Liver (tissue), 8 donors: ENCODE measurements at regions not wholly inside any gene's neighbourhood (a gene's known extent, or its start where the extent isn't known, plus 50 kb on each side); places are given as distances from the start of the nearest gene placed in this dataset.

ENCODE experiments used
- DNase-seq: peaks from one replicate; pipeline ENCODE4 v3.0.0-alpha.2; 2017; ENCODE audit warnings: low spot score
- H3K27ac ChIP-seq, 2 donors: one replicate each; pipeline ENCODE4 v1.7.0; 2013; ENCODE audit warnings: inconsistent platforms in 2 of 2, low read length in 2 of 2, control low read depth in 1 of 2, low read depth in 1 of 2, mild to moderate bottlenecking in 1 of 2
- H3K27me3 ChIP-seq, 4 donors: one replicate each; pipeline versions ENCODE4 v1.6.1 to v1.7.0; 2013; ENCODE audit warnings: low read length in 3 of 4, inconsistent platforms in 1 of 4, mild to moderate bottlenecking in 1 of 4, moderate library complexity in 1 of 4; ENCODE audit not compliant: control insufficient read depth in 4 of 4, insufficient read depth in 4 of 4
- H3K36me3 ChIP-seq, 4 donors: one replicate each; pipeline versions ENCODE4 v1.6.1 to v1.7.0; 2013; ENCODE audit warnings: low read length in 3 of 4, mild to moderate bottlenecking in 3 of 4, low read depth in 1 of 4, moderate library complexity in 1 of 4; ENCODE audit not compliant: control insufficient read depth in 4 of 4, insufficient read depth in 3 of 4
- H3K4me1 ChIP-seq, 4 donors: one replicate each; pipeline versions ENCODE4 v1.6.1 to v1.7.0; 2013; ENCODE audit warnings: low read length in 3 of 4, mild to moderate bottlenecking in 3 of 4, moderate library complexity in 1 of 4; ENCODE audit not compliant: control insufficient read depth in 4 of 4, insufficient read depth in 4 of 4
- H3K4me3 ChIP-seq, 3 donors: one replicate each; pipeline versions ENCODE4 v1.6.1 to v1.7.0; 2013; ENCODE audit warnings: low read length in 3 of 3, control low read depth in 1 of 3, low read depth in 1 of 3, mild to moderate bottlenecking in 1 of 3
- H3K9ac ChIP-seq, 2 donors: one replicate each; pipeline ENCODE4 v1.7.0; 2013; ENCODE audit warnings: low read length in 2 of 2, mild to moderate bottlenecking in 2 of 2, moderate library complexity in 2 of 2, control low read depth in 1 of 2, low read depth in 1 of 2
- H3K9me3 ChIP-seq, 4 donors: one replicate each; pipeline versions ENCODE4 v1.6.1 to v1.7.0; 2013; ENCODE audit warnings: low read length in 3 of 4; ENCODE audit not compliant: control insufficient read depth in 4 of 4
- CTCF ChIP-seq: fragments of 150-350 bp; IDR thresholded peaks from 2 replicates; pipeline ENCODE4 v1.5.1; 2017; ENCODE audit warnings: improper control_type of control experiment, low read depth, low read length; ENCODE audit not compliant: missing input control
- EGR1 ChIP-seq, 2 donors: IDR thresholded peaks; 2 replicates each; pipeline ENCODE4 v1.6.1; 2016 to 2018; ENCODE audit warnings: antibody characterized with exemption in 2 of 2, low read depth in 2 of 2
- FOXA1 ChIP-seq: IDR thresholded peaks from 2 replicates; pipeline ENCODE4 v1.6.1; 2016; ENCODE audit warnings: antibody characterized with exemption
- FOXA2 ChIP-seq: IDR thresholded peaks from 2 replicates; pipeline ENCODE4 v1.6.1; 2016; ENCODE audit warnings: antibody characterized with exemption
- GABPA ChIP-seq, 2 donors: IDR thresholded peaks in 1 of 2; conservative IDR thresholded peaks in 1 of 2; 2 replicates each; pipeline ENCODE4 v1.6.1; 2016; ENCODE audit warnings: antibody characterized with exemption in 2 of 2, mild to moderate bottlenecking in 1 of 2, moderate library complexity in 1 of 2
- HNF4A ChIP-seq, 2 donors: conservative IDR thresholded peaks; 2 replicates each; pipeline ENCODE4 v1.6.1; 2016; ENCODE audit warnings: antibody characterized with exemption in 2 of 2, mild to moderate bottlenecking in 2 of 2
- HNF4G ChIP-seq: IDR thresholded peaks from 2 replicates; pipeline ENCODE4 v1.6.1; 2016; ENCODE audit warnings: antibody characterized with exemption
- JUND ChIP-seq, 2 donors: IDR thresholded peaks; 2 replicates each; pipeline ENCODE4 v1.6.1; 2016; ENCODE audit warnings: antibody characterized with exemption in 2 of 2
- NR2F2 ChIP-seq: IDR thresholded peaks from 2 replicates; pipeline ENCODE4 v1.6.1; 2016; ENCODE audit warnings: antibody characterized with exemption
- RAD21 ChIP-seq, 2 donors: IDR thresholded peaks; 2 replicates each; pipeline ENCODE4 v1.6.1; 2016; ENCODE audit warnings: antibody characterized with exemption in 2 of 2, mild to moderate bottlenecking in 2 of 2
- RXRA ChIP-seq, 2 donors: IDR thresholded peaks; 2 replicates each; pipeline ENCODE4 v1.6.1; 2017 to 2018; ENCODE audit warnings: antibody characterized with exemption in 2 of 2, mild to moderate bottlenecking in 1 of 2
- SP1 ChIP-seq: IDR thresholded peaks from 2 replicates; pipeline ENCODE4 v1.6.1; 2018; ENCODE audit warnings: antibody characterized with exemption, mild to moderate bottlenecking
- TAF1 ChIP-seq: conservative IDR thresholded peaks from 2 replicates; pipeline ENCODE4 v1.6.1; 2016; ENCODE audit warnings: antibody characterized with exemption, mild to moderate bottlenecking
- YY1 ChIP-seq: IDR thresholded peaks from 2 replicates; pipeline ENCODE4 v1.6.1; 2016; ENCODE audit warnings: antibody characterized with exemption, mild to moderate bottlenecking
- WGBS: extraction: QIAGEN DNeasy Blood & Tissue Kit; methylation state at CpG from one replicate; pipeline ENCODE4 v1.1.7; 2013; 5-methylcytosine and 5-hydroxymethylcytosine counted together
- TF ChIP-seq, protein P1 (sequence below): IDR thresholded peaks from 2 replicates; pipeline ENCODE4 v1.6.1; 2016; ENCODE audit warnings: antibody characterized with exemption, mild to moderate bottlenecking
- TF ChIP-seq, protein P2 (sequence below): IDR thresholded peaks from 2 replicates; pipeline ENCODE4 v1.6.1; 2016; ENCODE audit warnings: antibody characterized with exemption
- TF ChIP-seq, protein P3 (sequence below): IDR thresholded peaks from 2 replicates; pipeline ENCODE4 v1.6.1; 2016; ENCODE audit warnings: antibody characterized with exemption
- TF ChIP-seq, protein P4 (sequence below): IDR thresholded peaks from 2 replicates; pipeline ENCODE4 v1.6.1; 2016; ENCODE audit warnings: antibody characterized with exemption
- donor health status: healthy.
- donor health status: healthy.
- donor health status: healthy.
- donor health status: healthy.
- donor health status: healthy.

GRCh38 chr11:33531743-33532181, 168.9 kb downstream of the C11orf91 start (continued):
- TF ChIP-seq RXRA (IDR thresholded peaks at IDR 0.05) (no peak), YY1 (no peak), FOXA2 (no peak)

DNA sequence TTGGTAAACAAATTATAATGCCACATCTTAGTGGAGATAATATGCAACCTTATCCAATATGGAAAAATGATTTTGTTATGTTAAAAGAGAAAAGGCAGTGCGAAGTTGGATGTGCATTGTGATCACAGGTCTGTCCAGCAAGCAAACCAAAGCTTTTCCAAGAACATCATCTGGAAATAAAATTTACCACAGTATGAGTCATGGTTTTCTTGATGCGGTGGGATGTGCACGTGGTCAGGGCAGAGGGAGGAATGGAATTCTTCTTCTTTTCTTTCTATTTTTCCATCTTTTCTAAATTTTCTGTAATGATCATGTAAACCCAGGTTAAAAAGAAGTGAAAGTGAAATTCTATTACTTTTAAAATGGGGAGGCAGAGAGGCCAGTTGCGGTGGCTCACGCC, 169.8 kb downstream of the C11orf91 start:
- no peaks in the 10 kb centered on the region for H3K4me1 ChIP-seq
- no peak for DNase-seq
- no peak overlapping the region for H3K27ac ChIP-seq
- H3K9ac ChIP-seq = no peak overlapping the region
- no peak for TF ChIP-seq JUND (IDR thresholded peaks at IDR 0.05)
- no peak for TF ChIP-seq HNF4A (conservative IDR thresholded peaks at IDR 0.05)
- TF ChIP-seq, protein P1, sequence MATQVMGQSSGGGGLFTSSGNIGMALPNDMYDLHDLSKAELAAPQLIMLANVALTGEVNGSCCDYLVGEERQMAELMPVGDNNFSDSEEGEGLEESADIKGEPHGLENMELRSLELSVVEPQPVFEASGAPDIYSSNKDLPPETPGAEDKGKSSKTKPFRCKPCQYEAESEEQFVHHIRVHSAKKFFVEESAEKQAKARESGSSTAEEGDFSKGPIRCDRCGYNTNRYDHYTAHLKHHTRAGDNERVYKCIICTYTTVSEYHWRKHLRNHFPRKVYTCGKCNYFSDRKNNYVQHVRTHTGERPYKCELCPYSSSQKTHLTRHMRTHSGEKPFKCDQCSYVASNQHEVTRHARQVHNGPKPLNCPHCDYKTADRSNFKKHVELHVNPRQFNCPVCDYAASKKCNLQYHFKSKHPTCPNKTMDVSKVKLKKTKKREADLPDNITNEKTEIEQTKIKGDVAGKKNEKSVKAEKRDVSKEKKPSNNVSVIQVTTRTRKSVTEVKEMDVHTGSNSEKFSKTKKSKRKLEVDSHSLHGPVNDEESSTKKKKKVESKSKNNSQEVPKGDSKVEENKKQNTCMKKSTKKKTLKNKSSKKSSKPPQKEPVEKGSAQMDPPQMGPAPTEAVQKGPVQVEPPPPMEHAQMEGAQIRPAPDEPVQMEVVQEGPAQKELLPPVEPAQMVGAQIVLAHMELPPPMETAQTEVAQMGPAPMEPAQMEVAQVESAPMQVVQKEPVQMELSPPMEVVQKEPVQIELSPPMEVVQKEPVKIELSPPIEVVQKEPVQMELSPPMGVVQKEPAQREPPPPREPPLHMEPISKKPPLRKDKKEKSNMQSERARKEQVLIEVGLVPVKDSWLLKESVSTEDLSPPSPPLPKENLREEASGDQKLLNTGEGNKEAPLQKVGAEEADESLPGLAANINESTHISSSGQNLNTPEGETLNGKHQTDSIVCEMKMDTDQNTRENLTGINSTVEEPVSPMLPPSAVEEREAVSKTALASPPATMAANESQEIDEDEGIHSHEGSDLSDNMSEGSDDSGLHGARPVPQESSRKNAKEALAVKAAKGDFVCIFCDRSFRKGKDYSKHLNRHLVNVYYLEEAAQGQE = no peak
- no peak for TF ChIP-seq RXRA (IDR thresholded peaks at IDR 0.05)
- TF ChIP-seq, protein P2, sequence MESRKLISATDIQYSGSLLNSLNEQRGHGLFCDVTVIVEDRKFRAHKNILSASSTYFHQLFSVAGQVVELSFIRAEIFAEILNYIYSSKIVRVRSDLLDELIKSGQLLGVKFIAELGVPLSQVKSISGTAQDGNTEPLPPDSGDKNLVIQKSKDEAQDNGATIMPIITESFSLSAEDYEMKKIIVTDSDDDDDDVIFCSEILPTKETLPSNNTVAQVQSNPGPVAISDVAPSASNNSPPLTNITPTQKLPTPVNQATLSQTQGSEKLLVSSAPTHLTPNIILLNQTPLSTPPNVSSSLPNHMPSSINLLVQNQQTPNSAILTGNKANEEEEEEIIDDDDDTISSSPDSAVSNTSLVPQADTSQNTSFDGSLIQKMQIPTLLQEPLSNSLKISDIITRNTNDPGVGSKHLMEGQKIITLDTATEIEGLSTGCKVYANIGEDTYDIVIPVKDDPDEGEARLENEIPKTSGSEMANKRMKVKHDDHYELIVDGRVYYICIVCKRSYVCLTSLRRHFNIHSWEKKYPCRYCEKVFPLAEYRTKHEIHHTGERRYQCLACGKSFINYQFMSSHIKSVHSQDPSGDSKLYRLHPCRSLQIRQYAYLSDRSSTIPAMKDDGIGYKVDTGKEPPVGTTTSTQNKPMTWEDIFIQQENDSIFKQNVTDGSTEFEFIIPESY = no peak
- no peak for TF ChIP-seq EGR1 (IDR thresholded peaks at IDR 0.05; ENCODE audit: low read depth in 2 of 2)
- TF ChIP-seq RAD21 (IDR thresholded peaks at IDR 0.05) = no peak
- TF ChIP-seq GABPA (IDR thresholded peaks at IDR 0.05 in 1 of 2, conservative IDR thresholded peaks at IDR 0.05 in 1 of 2) = no peak
- TF ChIP-seq SP1 = no peak
- TF ChIP-seq TAF1 = no peak
- TF ChIP-seq NR2F2 = no peak
- no peak for TF ChIP-seq FOXA2
- TF ChIP-seq, protein P3, sequence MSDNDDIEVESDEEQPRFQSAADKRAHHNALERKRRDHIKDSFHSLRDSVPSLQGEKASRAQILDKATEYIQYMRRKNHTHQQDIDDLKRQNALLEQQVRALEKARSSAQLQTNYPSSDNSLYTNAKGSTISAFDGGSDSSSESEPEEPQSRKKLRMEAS = no peak
- no peak for TF ChIP-seq CTCF
- no peak for TF ChIP-seq HNF4G
- TF ChIP-seq FOXA1 = no peak
- TF ChIP-seq, protein P4, sequence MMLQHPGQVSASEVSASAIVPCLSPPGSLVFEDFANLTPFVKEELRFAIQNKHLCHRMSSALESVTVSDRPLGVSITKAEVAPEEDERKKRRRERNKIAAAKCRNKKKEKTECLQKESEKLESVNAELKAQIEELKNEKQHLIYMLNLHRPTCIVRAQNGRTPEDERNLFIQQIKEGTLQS = no peak
- no peak for TF ChIP-seq YY1
- no peaks in the 10 kb centered on the region for H3K36me3 ChIP-seq
- H3K4me3 ChIP-seq = no peak overlapping the region
- peaks cover 0 to 6% (median under 1%) of the 10 kb centered on the region in 4 donors for H3K9me3 ChIP-seq
- WGBS = 89% methylated on average over 5 of the region's 5 CpGs
- H3K27me3 ChIP-seq = peaks cover 0 to 3% (median 0%) of the 10 kb centered on the region in 4 donors
